PC-3 (cell line): ENCODE measurements at regions not wholly inside any gene's neighbourhood (a gene's known extent, or its start where the extent isn't known, plus 50 kb on each side); places are given as distances from the start of the nearest gene placed in this dataset.
"Not testable (repeated sequence)": the region's sequence is repeated elsewhere in the genome, so short reads cannot be mapped to it uniquely, and the experiment has no call there.

Experiments used
- ATAC-seq: fragments of 200-7000 bp; cut with Tn5 transposase; 2 replicates; pipeline ENCODE4 v1.9.1; 2020; ENCODE audit warnings: mild to moderate bottlenecking, moderate library complexity
- BruUV-seq: library from RNA; stranded (reverse); fragments of 400-500 nt; replicated peaks from 2 replicates; lab custom pipeline; 2021; lab: Mats Ljungman, UMichigan
- CTCF ChIA-PET: fragments of 300-600 bp; sonication (Branson Sonifier 250); formaldehyde crosslinking; loops from one replicate; lab custom pipeline; 2022; ENCODE audit warnings: antibody characterized with exemption; lab: Charles Lee
- POLR2A ChIA-PET: fragments of 300-600 bp; sonication (Branson Sonifier 250); formaldehyde crosslinking; loops from one replicate; lab custom pipeline; 2022; ENCODE audit warnings: antibody characterized with exemption; ENCODE audit not compliant: unreplicated experiment; lab: Charles Lee
- DNase-seq: peaks from one replicate; pipeline ENCODE4 v3.0.0-alpha.2; 2015
- H2AFZ ChIP-seq: fragments of 300-600 bp; sonication (generic); 2 replicates; pipeline ENCODE4 v1.6.0; 2016; ENCODE audit warnings: antibody characterized with exemption, low read length
- H3F3A ChIP-seq: fragments of 300-600 bp; sonication (generic); one replicate; pipeline ENCODE4 v1.6.0; 2017; ENCODE audit warnings: antibody characterized with exemption, low read length, control low read depth, mild to moderate bottlenecking; ENCODE audit not compliant: unreplicated experiment
- H3K27ac ChIP-seq: fragments of 300-600 bp; sonication (generic); 2 replicates; pipeline ENCODE4 v1.5.1; 2016; ENCODE audit warnings: mild to moderate bottlenecking, low read length
- H3K27me3 ChIP-seq: fragments of 300-600 bp; sonication (generic); 2 replicates; pipeline ENCODE4 v1.6.1; 2016; ENCODE audit warnings: low read length, mixed read lengths
- H3K36me3 ChIP-seq: fragments of 300-600 bp; sonication (generic); 2 replicates; pipeline ENCODE4 v1.6.1; 2016; ENCODE audit warnings: low read depth, mixed run types, low read length, mixed read lengths
- H3K4me1 ChIP-seq: fragments of 300-600 bp; sonication (generic); 2 replicates; pipeline ENCODE4 v1.5.1; 2016; ENCODE audit warnings: low read length; ENCODE audit not compliant: insufficient read depth
- H3K4me2 ChIP-seq: fragments of 300-600 bp; sonication (generic); 2 replicates; pipeline ENCODE4 v1.6.0; 2016; ENCODE audit warnings: low read length
- H3K4me3 ChIP-seq: fragments of 300-600 bp; sonication (generic); 2 replicates; pipeline ENCODE4 v1.5.1; 2016; ENCODE audit warnings: mild to moderate bottlenecking, low read length, mixed read lengths
- H3K79me2 ChIP-seq: fragments of 300-600 bp; sonication (generic); 2 replicates; pipeline ENCODE4 v1.6.1; 2017; ENCODE audit warnings: low read length, mixed read lengths
- H3K9ac ChIP-seq: fragments of 300-600 bp; sonication (generic); 2 replicates; pipeline ENCODE4 v1.6.0; 2016; ENCODE audit warnings: mild to moderate bottlenecking, low read length
- H3K9me2 ChIP-seq: fragments of 300-600 bp; sonication (generic); replicated peaks from 2 replicates; pipeline ENCODE4 v1.6.1; 2016; ENCODE audit warnings: mixed run types, low read length, mixed read lengths
- H3K9me3 ChIP-seq: fragments of 300-600 bp; sonication (generic); 2 replicates; pipeline ENCODE4 v1.6.1; 2016; ENCODE audit warnings: low read length, mixed read lengths
- H4K20me1 ChIP-seq: fragments of 300-600 bp; sonication (generic); 2 replicates; pipeline ENCODE4 v1.6.1; 2016; ENCODE audit warnings: low read length, mixed read lengths
- EZH2 ChIP-seq: fragments of 300-600 bp; sonication (generic); IDR thresholded peaks from one replicate; pipeline ENCODE4 v1.6.1; 2017; ENCODE audit warnings: antibody characterized with exemption, mild to moderate bottlenecking, low read length; ENCODE audit not compliant: unreplicated experiment
- EZH2phosphoT487 ChIP-seq: fragments of 300-600 bp; sonication (generic); IDR thresholded peaks from 2 replicates; pipeline ENCODE4 v1.6.1; 2018; ENCODE audit warnings: mild to moderate bottlenecking, antibody characterized with exemption, low read length, borderline replicate concordance
- intact Hi-C: fragments of 100-400 bp; cut with micrococcal nuclease; formaldehyde crosslinking; loops from 2 replicates; pipeline ENCODE4 v1.9.0; 2023
- TF ChIP-seq, protein P1 (sequence below): fragments of 300-600 bp; sonication (generic); conservative IDR thresholded peaks from 2 replicates; pipeline ENCODE4 v1.5.1; 2017; ENCODE audit warnings: antibody characterized with exemption, low read depth, mild to moderate bottlenecking, low read length

DNA sequence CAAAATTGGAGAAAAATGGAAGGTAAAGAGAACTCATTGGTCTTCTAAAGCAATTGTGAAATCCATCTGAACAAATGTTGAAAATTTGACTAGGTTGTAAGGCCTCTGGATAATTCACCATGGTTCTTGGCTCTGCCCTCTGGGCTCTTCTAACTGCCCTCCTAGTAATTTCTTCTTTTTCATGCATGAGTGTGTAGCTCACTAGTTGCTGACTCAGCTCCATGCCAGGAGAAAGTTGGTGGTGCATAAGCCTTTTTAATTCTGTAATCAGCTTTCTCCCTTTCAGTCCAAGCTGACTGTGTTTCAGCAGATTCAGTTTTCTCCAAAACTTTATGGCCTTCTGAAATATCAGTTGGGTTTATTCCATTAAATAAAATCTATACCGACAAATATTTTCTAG is 877.8 kb upstream of the ATXN7L3B start:
- Histone ChIP-seq H4K20me1 (no peaks in the 10 kb centered on the region), H3K27ac (no peak overlapping the region), H3K79me2 (no peaks in the 10 kb centered on the region), H3K9me3 (no peaks in the 10 kb centered on the region), H3K4me1 (no peaks in the 10 kb centered on the region), H3K27me3 (no peaks in the 10 kb centered on the region), H3K4me2 (no peak overlapping the region), H3K9me2 (no peaks in the 10 kb centered on the region; the same call in 1 of the 2 replicates), H3K9ac (no peak overlapping the region), H2AFZ (no peak overlapping the region), H3K36me3 (no peaks in the 10 kb centered on the region), H3F3A (no peaks in the 10 kb centered on the region), H3K4me3 (no peak overlapping the region)
- DNase-seq (no peak), ATAC-seq (no peak)
- intact Hi-C loops = no loop called here
- BruUV-seq = no TSS peak
- TF ChIP-seq EZH2phosphoT487 (no peak), EZH2 (no peak)
- TF ChIP-seq, protein P1, sequence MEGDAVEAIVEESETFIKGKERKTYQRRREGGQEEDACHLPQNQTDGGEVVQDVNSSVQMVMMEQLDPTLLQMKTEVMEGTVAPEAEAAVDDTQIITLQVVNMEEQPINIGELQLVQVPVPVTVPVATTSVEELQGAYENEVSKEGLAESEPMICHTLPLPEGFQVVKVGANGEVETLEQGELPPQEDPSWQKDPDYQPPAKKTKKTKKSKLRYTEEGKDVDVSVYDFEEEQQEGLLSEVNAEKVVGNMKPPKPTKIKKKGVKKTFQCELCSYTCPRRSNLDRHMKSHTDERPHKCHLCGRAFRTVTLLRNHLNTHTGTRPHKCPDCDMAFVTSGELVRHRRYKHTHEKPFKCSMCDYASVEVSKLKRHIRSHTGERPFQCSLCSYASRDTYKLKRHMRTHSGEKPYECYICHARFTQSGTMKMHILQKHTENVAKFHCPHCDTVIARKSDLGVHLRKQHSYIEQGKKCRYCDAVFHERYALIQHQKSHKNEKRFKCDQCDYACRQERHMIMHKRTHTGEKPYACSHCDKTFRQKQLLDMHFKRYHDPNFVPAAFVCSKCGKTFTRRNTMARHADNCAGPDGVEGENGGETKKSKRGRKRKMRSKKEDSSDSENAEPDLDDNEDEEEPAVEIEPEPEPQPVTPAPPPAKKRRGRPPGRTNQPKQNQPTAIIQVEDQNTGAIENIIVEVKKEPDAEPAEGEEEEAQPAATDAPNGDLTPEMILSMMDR = no peak
- CTCF ChIA-PET = no interaction called here
- POLR2A ChIA-PET = no interaction called here

GRCh38 chr12:73665193-73665592 is 872.4 kb upstream of the ATXN7L3B start:
- Histone ChIP-seq H3K79me2 (no peaks in the 10 kb centered on the region), H3K4me1 (no peaks in the 10 kb centered on the region), H3F3A (no peaks in the 10 kb centered on the region), H3K27ac (no peak overlapping the region), H3K4me2 (no peak overlapping the region), H3K27me3 (no peaks in the 10 kb centered on the region), H2AFZ (no peak overlapping the region), H3K9me2 (no peaks in the 10 kb centered on the region), H3K9ac (no peak overlapping the region), H3K4me3 (no peak overlapping the region), H3K9me3 (no peaks in the 10 kb centered on the region), H3K36me3 (no peaks in the 10 kb centered on the region), H4K20me1 (no peaks in the 10 kb centered on the region)
- intact Hi-C loops = no loop called here
- BruUV-seq = no TSS peak
- ChIA-PET POLR2A (no interaction called here), CTCF (no interaction called here)
- TF ChIP-seq EZH2phosphoT487 = no peak
- TF ChIP-seq, protein P1 = no peak
- no peak for TF ChIP-seq EZH2
- no peak for DNase-seq
- no peak for ATAC-seq

DNA sequence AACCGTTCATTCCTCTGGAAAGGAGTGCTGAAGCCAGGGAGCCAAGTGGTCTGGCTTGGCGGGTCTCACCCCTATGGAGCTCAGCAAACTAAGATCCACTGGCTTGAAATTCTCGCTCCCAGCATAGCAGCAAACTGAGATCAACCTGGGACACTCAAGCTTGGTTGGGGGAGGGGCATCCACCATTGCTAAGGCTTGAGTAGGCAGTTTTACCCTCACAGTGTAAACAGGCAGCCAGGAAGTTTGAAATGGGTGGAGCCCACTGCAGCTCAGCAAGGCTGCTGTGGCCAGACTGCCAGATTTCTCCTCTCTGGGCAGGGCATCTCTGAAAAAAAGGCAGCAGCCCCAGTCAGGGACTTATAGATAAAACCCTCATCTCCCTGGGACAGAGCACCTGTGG is 866.1 kb upstream of the ATXN7L3B start:
- H3K79me2 ChIP-seq, H3K4me3 ChIP-seq, H3K27me3 ChIP-seq, H3K9me3 ChIP-seq, CTCF ChIA-PET, H3K9me2 ChIP-seq, H3F3A ChIP-seq, H3K36me3 ChIP-seq, BruUV-seq, H3K27ac ChIP-seq, POLR2A ChIA-PET, H4K20me1 ChIP-seq, intact Hi-C loops, H3K9ac ChIP-seq: not testable (repeated sequence)
- H2AFZ ChIP-seq = peak overlapping the region; percentile 24; the same call in 1 of the 2 replicates
- H3K4me2 ChIP-seq = 0 out of 2 replicates have a peak overlapping the region, but pooled peaks have one; percentile 13
- peaks cover 10% of the 10 kb centered on the region for H3K4me1 ChIP-seq
- peak; percentile 69 for DNase-seq
- ATAC-seq = peak; percentile 86
